Heart left ventricle (tissue), 13 donors: ENCODE measurements at regions not wholly inside any gene's neighbourhood (a gene's known extent, or its start where the extent isn't known, plus 50 kb on each side); places are given as distances from the start of the nearest gene placed in this dataset.

Experiments used
- CTCF ChIP-seq, 12 donors: fragments of 200-600 bp; sonication (generic) in 4 of 12; IDR thresholded peaks; one replicate each; pipeline versions ENCODE4 v1.5.0 to v1.8.0; 2018 to 2022; ENCODE audit warnings: antibody characterized with exemption in 12 of 12, mild to moderate bottlenecking in 5 of 12
- POLR2A ChIP-seq, 2 donors: fragments of 450-650 bp; IDR thresholded peaks; one replicate each; pipeline ENCODE4 v1.6.1; 2017; ENCODE audit warnings: antibody characterized with exemption in 2 of 2, mild to moderate bottlenecking in 2 of 2, moderate library complexity in 2 of 2
- donor health status: ischemic (EF 13 %, LVEDD 7.1; RV severe dilation, severe dysfunction).
- donor health status: DM: no; HTN: yes; CAD: no.
- donor health status: DM: no; HTN: no; CAD: no.
- donor health status: ischemic (EF 25% LVEDD 6.9; RV normal size, moderate dysfunction).
- donor health status: ischemic (EF 25% LVEDD 5.7; RV mildly dilated, moderate dysfunction).
- donor health status: ischemic (EF 35%, LVEDD 5.7; RV mildly dilated, moderate dysfunction).
- donor health status: nonischemic (EF 11% LVEDD 7.7; RV severe dilation, severe dysfunction).
- donor health status: DM: yes; HTN: yes; CAD: no.
- donor health status: PGD.
- donor health status: ischemic (EF 29% LVEDD 5.4; RV normal size, mild dysfunction).
- donor health status: nonischemic (EF 23%, LVEDD 6.1; RV moderate dilation, normal function).

- TF ChIP-seq CTCF (IDR thresholded peaks at IDR 0.05), result no peak
- TF ChIP-seq POLR2A (IDR thresholded peaks at IDR 0.05), result no peak
These were observed 651.0 kb downstream of the CD109 start for GRCh38 chr6:74346936-74347535.
